Neural cell (in vitro differentiated cells): ENCODE measurements at regions not wholly inside any gene's neighbourhood (a gene's known extent, or its start where the extent isn't known, plus 50 kb on each side); places are given as distances from the start of the nearest gene placed in this dataset.

ENCODE experiments used
- H2AFZ ChIP-seq: fragments of 200-600, 300-800 bp; sonication (generic), shearing (Covaris generic); 2 replicates; pipeline ENCODE4 v1.6.0; 2014; ENCODE audit warnings: low read depth, mild to moderate bottlenecking, antibody characterized with exemption, low read length, moderate library complexity
- H3F3A ChIP-seq: fragments of 200-600 bp; shearing (Covaris generic); 2 replicates; pipeline ENCODE4 v1.6.1; 2016; ENCODE audit warnings: mild to moderate bottlenecking, moderate library complexity, mixed read lengths, antibody characterized with exemption, low read length; ENCODE audit not compliant: insufficient read depth, poor library complexity, severe bottlenecking
- H3K27ac ChIP-seq: fragments of 200-600, 300-800 bp; sonication (generic), shearing (Covaris generic); 2 replicates; pipeline ENCODE4 v1.5.1; 2014; ENCODE audit warnings: mild to moderate bottlenecking, low read length, moderate library complexity
- H3K27me3 ChIP-seq: fragments of 300-800, 200-600 bp; sonication (generic), shearing (Covaris generic); 2 replicates; pipeline ENCODE4 v1.6.0; 2014; ENCODE audit warnings: mild to moderate bottlenecking, low read depth, low read length, moderate library complexity; ENCODE audit not compliant: insufficient read depth
- H3K36me3 ChIP-seq: fragments of 300-800, 200-600 bp; sonication (generic), shearing (Covaris generic); 2 replicates; pipeline ENCODE4 v1.5.1; 2014; ENCODE audit warnings: mild to moderate bottlenecking, antibody characterized with exemption, low read length, moderate library complexity; ENCODE audit not compliant: insufficient read depth
- H3K4me2 ChIP-seq: fragments of 300-800, 200-600 bp; sonication (generic), shearing (Covaris generic); 2 replicates; pipeline ENCODE4 v1.6.0; 2014; ENCODE audit warnings: mild to moderate bottlenecking, low read length
- H3K4me3 ChIP-seq: fragments of 300-800, 200-600 bp; sonication (generic), shearing (Covaris generic); 2 replicates; pipeline ENCODE4 v1.5.1; 2014; ENCODE audit warnings: mild to moderate bottlenecking, low read length, moderate library complexity
- H3K79me2 ChIP-seq: fragments of 200-600 bp; shearing (Covaris generic); replicated peaks from 2 replicates; pipeline ENCODE4 v1.6.0; 2014; ENCODE audit warnings: mild to moderate bottlenecking, low read length, moderate library complexity; ENCODE audit not compliant: insufficient read depth
- H3K9ac ChIP-seq: fragments of 300-800, 200-600 bp; sonication (generic), shearing (Covaris generic); 2 replicates; pipeline ENCODE4 v1.6.1; 2016; ENCODE audit warnings: mild to moderate bottlenecking, low read length, mixed read lengths
- H3K9me2 ChIP-seq: fragments of 200-600 bp; shearing (Covaris generic); 2 replicates; pipeline ENCODE4 v1.6.1; 2016; ENCODE audit warnings: mild to moderate bottlenecking, low read length, mixed read lengths; ENCODE audit not compliant: insufficient read depth
- H3K9me3 ChIP-seq: fragments of 200-600, 300-800 bp; sonication (generic), shearing (Covaris generic); 2 replicates; pipeline ENCODE4 v1.6.1; 2016; ENCODE audit warnings: mild to moderate bottlenecking, mixed run types, low read length, moderate library complexity, mixed read lengths
- H4K20me1 ChIP-seq: fragments of 200-600 bp; shearing (Covaris generic); 2 replicates; pipeline ENCODE4 v1.6.1; 2016; ENCODE audit warnings: mild to moderate bottlenecking, mixed run types; ENCODE audit not compliant: insufficient read depth
- CTCF ChIP-seq: fragments of 450-650 bp; IDR thresholded peaks from 2 replicates; pipeline ENCODE4 v1.5.1; 2014; ENCODE audit warnings: antibody characterized with exemption, mild to moderate bottlenecking, moderate library complexity; ENCODE audit not compliant: poor library complexity, severe bottlenecking
- EP300 ChIP-seq: fragments of 450-650 bp; conservative IDR thresholded peaks from 2 replicates; pipeline ENCODE4 v1.6.1; 2014; ENCODE audit warnings: antibody characterized with exemption, mild to moderate bottlenecking, moderate library complexity; ENCODE audit not compliant: poor library complexity, severe bottlenecking
- EZH2 ChIP-seq: fragments of 200-600, 300-800 bp; shearing (Covaris generic), sonication (generic); IDR thresholded peaks from 2 replicates; pipeline ENCODE4 v1.6.1; 2014; ENCODE audit warnings: antibody characterized with exemption, low read length, borderline replicate concordance, mild to moderate bottlenecking; ENCODE audit not compliant: insufficient read depth, poor library complexity, severe bottlenecking
- MXI1 ChIP-seq: fragments of 450-650 bp; conservative IDR thresholded peaks from 2 replicates; pipeline ENCODE4 v1.6.1; 2014; ENCODE audit warnings: antibody characterized with exemption, mild to moderate bottlenecking; ENCODE audit not compliant: poor library complexity, severe bottlenecking
- POLR2AphosphoS5 ChIP-seq: IDR thresholded peaks from 2 replicates; pipeline ENCODE4 v1.6.1; 2012
- RAD21 ChIP-seq: fragments of 450-650 bp; conservative IDR thresholded peaks from 2 replicates; pipeline ENCODE4 v1.6.1; 2014; ENCODE audit warnings: antibody characterized with exemption, mild to moderate bottlenecking, moderate library complexity
- REST ChIP-seq: IDR thresholded peaks from 2 replicates; pipeline ENCODE4 v1.6.1; 2012; ENCODE audit warnings: borderline replicate concordance
- SMC3 ChIP-seq: fragments of 450-650 bp; conservative IDR thresholded peaks from 2 replicates; pipeline ENCODE4 v1.6.1; 2014; ENCODE audit warnings: antibody characterized with exemption, mild to moderate bottlenecking, moderate library complexity; ENCODE audit not compliant: poor library complexity
- TAF1 ChIP-seq: IDR thresholded peaks from 2 replicates; pipeline ENCODE4 v1.6.1; 2012; ENCODE audit warnings: low read depth

GRCh38 chr17:71902894-71903506 lies 217.8 kb upstream of the SOX9 start:
- Histone ChIP-seq H3K4me3 (no peak overlapping the region), H4K20me1 (no peaks in the 10 kb centered on the region), H2AFZ (no peak overlapping the region), H3K27me3 (no peaks in the 10 kb centered on the region), H3K27ac (peak overlapping the region; percentile 27), H3K9me3 (no peaks in the 10 kb centered on the region), H3K4me2 (no peak overlapping the region), H3F3A (no peaks in the 10 kb centered on the region), H3K9ac (no peak overlapping the region), H3K9me2 (no peaks in the 10 kb centered on the region), H3K79me2 (no peaks in the 10 kb centered on the region), H3K36me3 (no peaks in the 10 kb centered on the region)
- TF ChIP-seq REST (no peak), TAF1 (no peak), RAD21 (no peak), SMC3 (no peak), CTCF (no peak), EP300 (no peak), MXI1 (no peak), EZH2 (no peak), POLR2AphosphoS5 (no peak)

GRCh38 chr17:71905376-71906031 lies 215.3 kb upstream of the SOX9 start:
- TF ChIP-seq TAF1 = no peak
- no peak for TF ChIP-seq CTCF
- no peak for TF ChIP-seq REST
- TF ChIP-seq EZH2 = no peak
- TF ChIP-seq MXI1 = no peak
- no peak for TF ChIP-seq SMC3
- TF ChIP-seq POLR2AphosphoS5 = no peak
- no peak for TF ChIP-seq RAD21
- TF ChIP-seq EP300 = no peak
- H3K4me2 ChIP-seq = no peak overlapping the region
- no peaks in the 10 kb centered on the region for H3F3A ChIP-seq
- H3K4me3 ChIP-seq = no peak overlapping the region
- H3K9me3 ChIP-seq = no peaks in the 10 kb centered on the region
- no peaks in the 10 kb centered on the region for H4K20me1 ChIP-seq
- H3K27me3 ChIP-seq = no peaks in the 10 kb centered on the region
- H3K36me3 ChIP-seq = no peaks in the 10 kb centered on the region
- no peaks in the 10 kb centered on the region for H3K9me2 ChIP-seq
- no peaks in the 10 kb centered on the region for H3K79me2 ChIP-seq
- no peak overlapping the region for H3K9ac ChIP-seq
- H2AFZ ChIP-seq = no peak overlapping the region
- H3K27ac ChIP-seq = no peak overlapping the region
